Neural progenitor cell (in vitro differentiated cells): ENCODE measurements at regions not wholly inside any gene's neighbourhood (a gene's known extent, or its start where the extent isn't known, plus 50 kb on each side); places are given as distances from the start of the nearest gene placed in this dataset.

Source experiments
- DNase-seq: peaks from one replicate; pipeline ENCODE4 v3.0.0-alpha.2; 2016; ENCODE audit warnings: low spot score
- H2AFZ ChIP-seq: fragments of 200-600 bp; sonication (generic); replicated peaks from 2 replicates; pipeline ENCODE4 v1.6.1; 2016; ENCODE audit warnings: antibody characterized with exemption
- H3F3A ChIP-seq: fragments of 200-600 bp; sonication (generic); 2 replicates; pipeline ENCODE4 v1.6.1; 2016; ENCODE audit warnings: antibody characterized with exemption, low read depth
- H3K27ac ChIP-seq: fragments of 200-600 bp; sonication (generic); 2 replicates; pipeline ENCODE4 v1.5.1; 2016; ENCODE audit warnings: mild to moderate bottlenecking
- H3K27me3 ChIP-seq: fragments of 200-600 bp; sonication (generic); 2 replicates; pipeline ENCODE4 v1.6.1; 2016; ENCODE audit warnings: mild to moderate bottlenecking, moderate library complexity
- H3K36me3 ChIP-seq: fragments of 200-600 bp; sonication (generic); 2 replicates; pipeline ENCODE4 v1.5.1; 2016
- H3K4me1 ChIP-seq: fragments of 200-600 bp; sonication (generic); 2 replicates; pipeline ENCODE4 v1.6.1; 2016; ENCODE audit warnings: mixed run types
- H3K4me2 ChIP-seq: fragments of 200-600 bp; sonication (generic); 2 replicates; pipeline ENCODE4 v1.6.1; 2016
- H3K4me3 ChIP-seq: fragments of 200-600 bp; sonication (generic); 2 replicates; pipeline ENCODE4 v1.5.1; 2016
- H3K79me2 ChIP-seq: fragments of 200-600 bp; sonication (generic); 2 replicates; pipeline ENCODE4 v1.6.1; 2016; ENCODE audit warnings: low read depth
- H3K9ac ChIP-seq: fragments of 200-600 bp; sonication (generic); 2 replicates; pipeline ENCODE4 v1.6.1; 2016
- H3K9me3 ChIP-seq: fragments of 200-600 bp; sonication (generic); 2 replicates; pipeline ENCODE4 v1.5.1; 2016; ENCODE audit warnings: low read depth
- H4K20me1 ChIP-seq: fragments of 200-600 bp; sonication (generic); 2 replicates; pipeline ENCODE4 v1.6.1; 2016; ENCODE audit warnings: low read depth
- H3K27ac Mint-ChIP-seq: 3 replicates; pipeline ENCODE4 v1.8.0; 2021; ENCODE audit warnings: mixed read lengths
- H3K27me3 Mint-ChIP-seq: 2 replicates; pipeline ENCODE4 v1.8.0; 2022; ENCODE audit warnings: low read depth, mild to moderate bottlenecking, inconsistent platforms, moderate library complexity, mixed read lengths; ENCODE audit not compliant: insufficient read depth
- H3K36me3 Mint-ChIP-seq: 3 replicates; pipeline ENCODE4 v1.8.0; 2021; ENCODE audit warnings: mixed read lengths
- H3K4me1 Mint-ChIP-seq: 3 replicates; pipeline ENCODE4 v1.8.0; 2021; ENCODE audit warnings: mixed read lengths
- H3K4me3 Mint-ChIP-seq: 3 replicates; pipeline ENCODE4 v1.8.0; 2021; ENCODE audit warnings: mild to moderate bottlenecking, moderate library complexity, mixed read lengths
- H3K9me3 Mint-ChIP-seq: 3 replicates; pipeline ENCODE4 v1.8.0; 2020; ENCODE audit warnings: mixed read lengths
- CTCF ChIP-seq: fragments of 200-600 bp; sonication (generic); IDR thresholded peaks from 2 replicates; pipeline ENCODE4 v1.5.1; 2017; ENCODE audit warnings: antibody characterized with exemption, mild to moderate bottlenecking
- EZH2 ChIP-seq: fragments of 200-600 bp; sonication (generic); IDR thresholded peaks from 2 replicates; pipeline ENCODE4 v1.6.1; 2017; ENCODE audit warnings: antibody characterized with exemption, mild to moderate bottlenecking, moderate library complexity
- EZH2phosphoT487 ChIP-seq: fragments of 200-600 bp; sonication (generic); IDR thresholded peaks from 2 replicates; pipeline ENCODE4 v1.6.1; 2017; ENCODE audit warnings: antibody characterized with exemption

GRCh38 chr11:69959461-69959860, 118.7 kb upstream of the ANO1 start:
- H3K36me3 ChIP-seq, result no peaks in the 10 kb centered on the region
- Mint-ChIP-seq H3K4me1 (peaks cover 39% of the 10 kb centered on the region), H3K36me3 (no peaks in the 10 kb centered on the region), H3K27ac (no peak overlapping the region), H3K9me3 (peaks cover 15% of the 10 kb centered on the region), H3K4me3 (no peak overlapping the region), H3K27me3 (peaks cover 21% of the 10 kb centered on the region)
- H3K27me3 ChIP-seq, result no peaks in the 10 kb centered on the region
- TF ChIP-seq EZH2 (no peak), CTCF (no peak), EZH2phosphoT487 (no peak)
- H3K4me1 ChIP-seq, result peaks cover 5% of the 10 kb centered on the region
- no peaks in the 10 kb centered on the region for H3K9me3 ChIP-seq
- no peaks in the 10 kb centered on the region for H4K20me1 ChIP-seq
- no peaks in the 10 kb centered on the region for H3K79me2 ChIP-seq
- H3K4me3 ChIP-seq, result no peak overlapping the region
- H3K9ac ChIP-seq, result no peak overlapping the region
- no peak for DNase-seq
- no peak overlapping the region for H2AFZ ChIP-seq
- H3F3A ChIP-seq, result peaks cover 4% of the 10 kb centered on the region
- no peak overlapping the region for H3K4me2 ChIP-seq
- no peak overlapping the region for H3K27ac ChIP-seq

- Mint-ChIP-seq H3K27me3 (peaks cover 22% of the 10 kb centered on the region), H3K27ac (no peak overlapping the region), H3K36me3 (no peaks in the 10 kb centered on the region), H3K9me3 (peaks cover 15% of the 10 kb centered on the region), H3K4me3 (no peak overlapping the region), H3K4me1 (peaks cover 28% of the 10 kb centered on the region)
- no peak overlapping the region for H3K4me2 ChIP-seq
- no peaks in the 10 kb centered on the region for H3K27me3 ChIP-seq
- TF ChIP-seq EZH2, result no peak
- TF ChIP-seq CTCF, result no peak
- no peak for TF ChIP-seq EZH2phosphoT487
- H3K36me3 ChIP-seq, result no peaks in the 10 kb centered on the region
- no peaks in the 10 kb centered on the region for H3K9me3 ChIP-seq
- H3K4me1 ChIP-seq, result peaks cover 14% of the 10 kb centered on the region
- H3K9ac ChIP-seq, result no peak overlapping the region
- peaks cover 4% of the 10 kb centered on the region for H3F3A ChIP-seq
- H3K27ac ChIP-seq, result no peak overlapping the region
- DNase-seq, result no peak
- no peak overlapping the region for H2AFZ ChIP-seq
- no peaks in the 10 kb centered on the region for H3K79me2 ChIP-seq
- H4K20me1 ChIP-seq, result no peaks in the 10 kb centered on the region
- no peak overlapping the region for H3K4me3 ChIP-seq
Observed at GRCh38 chr11:69961738-69962137, 116.4 kb upstream of the ANO1 start.

- H3K4me3 ChIP-seq, result no peak overlapping the region
- Mint-ChIP-seq H3K9me3 (peaks cover 15% of the 10 kb centered on the region), H3K4me1 (peaks cover 26% of the 10 kb centered on the region), H3K36me3 (no peaks in the 10 kb centered on the region), H3K27ac (peak overlapping the region; percentile 60), H3K27me3 (peaks cover 24% of the 10 kb centered on the region), H3K4me3 (peak overlapping the region; percentile 58)
- H3K4me1 ChIP-seq, result peaks cover 14% of the 10 kb centered on the region
- H2AFZ ChIP-seq, result no peak overlapping the region
- no peaks in the 10 kb centered on the region for H3K9me3 ChIP-seq
- H3K4me2 ChIP-seq, result no peak overlapping the region
- no peaks in the 10 kb centered on the region for H3K27me3 ChIP-seq
- no peak overlapping the region for H3K9ac ChIP-seq
- H4K20me1 ChIP-seq, result no peaks in the 10 kb centered on the region
- H3K36me3 ChIP-seq, result no peaks in the 10 kb centered on the region
- H3K79me2 ChIP-seq, result no peaks in the 10 kb centered on the region
- no peak overlapping the region for H3K27ac ChIP-seq
- H3F3A ChIP-seq, result peaks cover 4% of the 10 kb centered on the region
- no peak for TF ChIP-seq EZH2
- no peak for TF ChIP-seq EZH2phosphoT487
- TF ChIP-seq CTCF, result no peak
- DNase-seq, result no peak
Observed at GRCh38 chr11:69962152-69962551, 116.0 kb upstream of the ANO1 start.
